H1 (cell line): ENCODE measurements at regions not wholly inside any gene's neighbourhood (a gene's known extent, or its start where the extent isn't known, plus 50 kb on each side); places are given as distances from the start of the nearest gene placed in this dataset.

Source experiments
- CEBPB ChIP-seq: IDR thresholded peaks from 2 replicates; pipeline ENCODE4 v1.6.1; 2012; ENCODE audit warnings: low read depth, low read length
- CREB1 ChIP-seq: IDR thresholded peaks from 2 replicates; pipeline ENCODE4 v1.6.1; 2012; ENCODE audit warnings: inconsistent platforms
- POLR2A ChIP-seq, 2 experiments: IDR thresholded peaks; 1 replicate in 1 of 2; 2 replicates in 1 of 2; pipeline ENCODE4 v1.6.1; 2011; ENCODE audit warnings: low read depth in 2 of 2, low read length in 2 of 2, mild to moderate bottlenecking in 2 of 2; ENCODE audit errors: control extremely low read depth in 1 of 2
- SP1 ChIP-seq: IDR thresholded peaks from 2 replicates; pipeline ENCODE4 v1.6.1; 2011; ENCODE audit warnings: low read depth, low read length
- TAF1 ChIP-seq: IDR thresholded peaks from 2 replicates; pipeline ENCODE4 v1.6.1; 2011; ENCODE audit warnings: mild to moderate bottlenecking, low read depth, low read length
- TF ChIP-seq, protein P1 (sequence below), 3 experiments: IDR thresholded peaks; 1 replicate in 2 of 3; 2 replicates in 1 of 3; pipeline versions ENCODE4 v1.5.1 to v1.6.1; 2011; ENCODE audit warnings: low read length in 3 of 3, mild to moderate bottlenecking in 3 of 3, inconsistent platforms in 2 of 3, low read depth in 1 of 3, moderate library complexity in 1 of 3; ENCODE audit not compliant: insufficient read depth in 1 of 3; ENCODE audit errors: control extremely low read depth in 1 of 3
- TF ChIP-seq, protein P2 (sequence below): IDR thresholded peaks from 2 replicates; pipeline ENCODE4 v1.6.1; 2011; ENCODE audit warnings: low read length, improper control_type of control experiment

DNA sequence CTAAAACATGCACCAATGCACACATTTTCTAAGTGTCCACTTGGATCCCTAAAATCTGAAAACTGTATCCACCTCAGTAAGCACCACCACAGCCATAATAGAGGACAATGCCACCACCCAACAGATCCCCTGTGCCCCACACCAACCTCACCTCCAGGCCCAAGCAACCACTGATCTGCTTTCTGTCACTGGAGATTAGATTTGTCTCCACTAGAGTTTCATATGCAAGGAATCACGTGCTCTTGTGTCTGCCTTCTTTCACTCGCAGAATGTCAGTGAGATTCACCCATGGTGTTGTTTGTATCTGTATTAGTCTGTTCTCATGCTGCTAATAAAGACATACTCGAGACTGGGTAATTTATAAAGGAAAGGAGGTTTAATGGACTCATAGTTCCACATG, 216.1 kb upstream of the WWC1 start:
- TF ChIP-seq TAF1 (no peak), CEBPB (no peak), SP1 (no peak), POLR2A (IDR thresholded peaks at IDR 0.05; ENCODE audit: control extremely low read depth in 1 of 2, low read depth in 2 of 2, low read length in 2 of 2) (no peak), CREB1 (no peak)
- TF ChIP-seq, protein P1, sequence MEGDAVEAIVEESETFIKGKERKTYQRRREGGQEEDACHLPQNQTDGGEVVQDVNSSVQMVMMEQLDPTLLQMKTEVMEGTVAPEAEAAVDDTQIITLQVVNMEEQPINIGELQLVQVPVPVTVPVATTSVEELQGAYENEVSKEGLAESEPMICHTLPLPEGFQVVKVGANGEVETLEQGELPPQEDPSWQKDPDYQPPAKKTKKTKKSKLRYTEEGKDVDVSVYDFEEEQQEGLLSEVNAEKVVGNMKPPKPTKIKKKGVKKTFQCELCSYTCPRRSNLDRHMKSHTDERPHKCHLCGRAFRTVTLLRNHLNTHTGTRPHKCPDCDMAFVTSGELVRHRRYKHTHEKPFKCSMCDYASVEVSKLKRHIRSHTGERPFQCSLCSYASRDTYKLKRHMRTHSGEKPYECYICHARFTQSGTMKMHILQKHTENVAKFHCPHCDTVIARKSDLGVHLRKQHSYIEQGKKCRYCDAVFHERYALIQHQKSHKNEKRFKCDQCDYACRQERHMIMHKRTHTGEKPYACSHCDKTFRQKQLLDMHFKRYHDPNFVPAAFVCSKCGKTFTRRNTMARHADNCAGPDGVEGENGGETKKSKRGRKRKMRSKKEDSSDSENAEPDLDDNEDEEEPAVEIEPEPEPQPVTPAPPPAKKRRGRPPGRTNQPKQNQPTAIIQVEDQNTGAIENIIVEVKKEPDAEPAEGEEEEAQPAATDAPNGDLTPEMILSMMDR (IDR thresholded peaks at IDR 0.05; ENCODE audit: control extremely low read depth in 1 of 3, insufficient read depth in 1 of 3, low read depth in 1 of 3, low read length in 3 of 3), result no peak
- TF ChIP-seq, protein P2, sequence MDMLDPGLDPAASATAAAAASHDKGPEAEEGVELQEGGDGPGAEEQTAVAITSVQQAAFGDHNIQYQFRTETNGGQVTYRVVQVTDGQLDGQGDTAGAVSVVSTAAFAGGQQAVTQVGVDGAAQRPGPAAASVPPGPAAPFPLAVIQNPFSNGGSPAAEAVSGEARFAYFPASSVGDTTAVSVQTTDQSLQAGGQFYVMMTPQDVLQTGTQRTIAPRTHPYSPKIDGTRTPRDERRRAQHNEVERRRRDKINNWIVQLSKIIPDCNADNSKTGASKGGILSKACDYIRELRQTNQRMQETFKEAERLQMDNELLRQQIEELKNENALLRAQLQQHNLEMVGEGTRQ, result no peak
